Epithelial cell of esophagus (primary cell): ENCODE measurements at regions not wholly inside any gene's neighbourhood (a gene's known extent, or its start where the extent isn't known, plus 50 kb on each side); places are given as distances from the start of the nearest gene placed in this dataset.

ENCODE experiments used
- DNase-seq: peaks from one replicate; pipeline ENCODE4 v3.0.0; 2010; ENCODE audit warnings: low read depth
- H3K4me3 ChIP-seq: 2 replicates; pipeline ENCODE4 v1.5.1; 2011; ENCODE audit warnings: mild to moderate bottlenecking, low read length, control low read depth
- CTCF ChIP-seq: IDR thresholded peaks from 2 replicates; pipeline ENCODE4 v1.5.1; 2011; ENCODE audit warnings: low read depth, mild to moderate bottlenecking, low read length, control low read depth, inconsistent platforms; ENCODE audit not compliant: insufficient read depth; ENCODE audit errors: missing control alignments

- no peak for TF ChIP-seq CTCF
- DNase-seq, result no peak
- no peak overlapping the region for H3K4me3 ChIP-seq
Measured at GRCh38 chr5:74280306-74280705, 360.2 kb downstream of the ENC1 start.

- DNase-seq, result no peak
- no peak for TF ChIP-seq CTCF
- no peak overlapping the region for H3K4me3 ChIP-seq
Measured at GRCh38 chr5:74279244-74279643, 361.3 kb downstream of the ENC1 start.

- no peak for DNase-seq
- H3K4me3 ChIP-seq, result no peak overlapping the region
- TF ChIP-seq CTCF, result no peak
Measured at GRCh38 chr5:74277418-74277817, 363.1 kb downstream of the ENC1 start.

GRCh38 chr5:74275171-74275992, 365.1 kb downstream of the ENC1 start:
- no peak overlapping the region for H3K4me3 ChIP-seq
- no peak for DNase-seq
- no peak for TF ChIP-seq CTCF

- H3K4me3 ChIP-seq, result no peak overlapping the region
- no peak for TF ChIP-seq CTCF
- DNase-seq, result no peak
Measured at GRCh38 chr5:74274326-74274725, 366.2 kb downstream of the ENC1 start.

- no peak for DNase-seq
- no peak for TF ChIP-seq CTCF
- H3K4me3 ChIP-seq, result no peak overlapping the region
Measured at GRCh38 chr5:74272831-74273451, 367.6 kb downstream of the ENC1 start.
